GM19468 (cell line): ENCODE measurements at regions not wholly inside any gene's neighbourhood (a gene's known extent, or its start where the extent isn't known, plus 50 kb on each side); places are given as distances from the start of the nearest gene placed in this dataset.

Source experiments
- ATAC-seq: cut with Tn5 transposase; IDR thresholded peaks from one replicate; pipeline ENCODE4 v1.9.1; 2021; ENCODE audit warnings: mild to moderate bottlenecking, moderate library complexity, moderate number of reproducible peaks; ENCODE audit not compliant: unreplicated experiment; ENCODE audit errors: extremely low read depth

DNA sequence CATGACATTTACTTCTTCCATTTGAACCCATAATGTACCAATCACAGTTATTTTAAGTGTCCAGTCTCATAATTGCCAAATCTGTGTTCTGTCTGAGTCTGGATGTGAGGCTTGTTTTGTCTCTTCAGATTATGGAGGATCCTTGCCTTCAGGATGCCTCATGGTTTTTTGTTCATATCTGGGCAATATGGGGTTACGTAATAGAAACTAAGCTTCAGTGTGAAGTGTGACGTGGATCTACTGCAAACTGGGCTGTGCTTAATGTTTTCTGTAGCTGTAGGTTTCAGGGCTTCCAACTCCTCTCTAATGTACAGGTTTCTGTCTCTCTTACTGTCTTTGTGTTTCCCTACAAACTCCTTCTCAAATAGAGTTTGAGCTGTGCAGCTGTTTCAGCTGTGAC is 223.7 kb upstream of the ADARB2 start:
- no peak for ATAC-seq

DNA sequence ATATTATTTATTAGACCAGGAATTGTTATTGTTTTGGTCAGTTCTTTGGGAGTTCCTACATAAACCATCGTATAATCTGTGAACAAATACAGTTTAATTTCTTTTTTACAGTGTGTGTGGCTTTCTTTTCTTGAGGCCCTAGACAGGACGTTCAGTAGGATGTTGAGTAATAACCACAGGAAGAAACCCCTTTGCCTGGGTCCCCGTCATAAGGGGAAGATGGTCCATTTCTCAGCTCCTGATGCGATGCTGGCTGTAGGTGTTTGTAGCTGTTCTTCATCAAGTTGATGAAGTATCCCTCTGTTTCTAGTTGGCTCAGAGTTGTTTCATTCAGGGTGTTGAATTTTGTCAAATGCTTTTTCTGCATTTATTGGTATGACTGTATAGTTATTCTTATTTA is 219.7 kb upstream of the ADARB2 start:
- ATAC-seq, result no peak

DNA sequence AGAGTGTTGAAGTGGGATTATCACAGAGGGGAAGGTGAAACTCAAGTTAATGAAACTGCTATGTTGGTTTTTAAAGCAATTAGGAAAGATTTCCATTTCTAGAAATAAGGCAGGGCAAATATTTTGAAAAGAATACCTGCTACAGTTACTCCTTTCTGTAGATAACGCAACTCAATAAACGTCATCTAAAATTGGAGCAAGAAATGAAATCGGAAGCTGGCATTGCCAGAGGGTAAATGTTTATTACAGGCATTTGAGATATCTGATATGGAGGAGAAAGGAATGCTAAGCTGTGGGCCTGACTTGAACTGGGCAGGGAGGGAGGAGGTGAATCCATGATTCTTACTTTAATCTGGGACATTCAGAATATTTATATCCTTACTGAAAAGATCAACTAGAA is 217.0 kb upstream of the ADARB2 start:
- no peak for ATAC-seq

DNA sequence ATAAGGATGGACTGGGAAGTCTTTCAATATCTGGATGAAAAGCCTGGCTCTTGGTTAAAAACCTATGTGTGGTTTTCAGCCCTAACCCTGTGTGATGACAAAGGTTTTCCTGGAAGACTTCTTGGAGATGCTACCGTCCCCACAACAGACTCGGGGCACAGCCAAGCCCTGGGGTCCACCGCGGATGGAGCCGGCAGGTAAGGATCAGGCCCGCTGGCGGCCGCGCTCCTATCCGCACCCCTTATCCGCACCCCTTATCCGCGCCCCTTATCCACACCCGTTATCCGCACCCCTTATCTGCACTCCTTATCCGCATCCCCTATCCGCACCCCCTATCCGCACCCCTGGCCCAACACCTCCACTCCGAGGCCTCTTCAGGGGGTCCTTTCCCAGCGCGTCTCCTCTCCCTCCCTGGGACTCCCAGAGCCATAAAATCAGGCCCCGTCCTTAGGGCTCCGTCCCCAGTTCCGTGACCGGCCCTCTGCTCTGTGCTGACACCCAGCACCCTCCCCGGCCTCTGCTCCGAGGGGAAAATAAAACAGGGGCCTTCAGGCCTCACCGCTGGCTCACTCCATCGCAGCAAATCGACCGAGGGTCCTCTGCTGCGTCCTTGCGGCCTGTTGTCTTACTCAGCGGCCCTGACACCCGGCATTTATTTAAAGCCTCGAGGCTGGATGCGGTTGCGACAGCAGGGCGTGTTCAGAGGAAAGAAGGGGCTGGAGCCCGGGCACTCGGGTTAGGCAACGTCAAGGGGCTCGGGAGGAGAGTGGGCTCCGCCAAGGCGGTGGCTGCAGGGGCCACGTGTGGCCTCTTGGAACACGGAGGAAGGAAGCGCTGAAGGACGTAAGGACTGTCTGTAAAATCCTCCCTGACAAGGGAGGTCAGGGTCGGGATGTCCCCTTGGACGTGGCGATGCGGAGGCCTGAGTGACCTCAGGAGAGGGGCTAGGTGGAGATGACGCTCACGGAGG is 215.1 kb upstream of the ADARB2 start:
- ATAC-seq, result no peak

DNA sequence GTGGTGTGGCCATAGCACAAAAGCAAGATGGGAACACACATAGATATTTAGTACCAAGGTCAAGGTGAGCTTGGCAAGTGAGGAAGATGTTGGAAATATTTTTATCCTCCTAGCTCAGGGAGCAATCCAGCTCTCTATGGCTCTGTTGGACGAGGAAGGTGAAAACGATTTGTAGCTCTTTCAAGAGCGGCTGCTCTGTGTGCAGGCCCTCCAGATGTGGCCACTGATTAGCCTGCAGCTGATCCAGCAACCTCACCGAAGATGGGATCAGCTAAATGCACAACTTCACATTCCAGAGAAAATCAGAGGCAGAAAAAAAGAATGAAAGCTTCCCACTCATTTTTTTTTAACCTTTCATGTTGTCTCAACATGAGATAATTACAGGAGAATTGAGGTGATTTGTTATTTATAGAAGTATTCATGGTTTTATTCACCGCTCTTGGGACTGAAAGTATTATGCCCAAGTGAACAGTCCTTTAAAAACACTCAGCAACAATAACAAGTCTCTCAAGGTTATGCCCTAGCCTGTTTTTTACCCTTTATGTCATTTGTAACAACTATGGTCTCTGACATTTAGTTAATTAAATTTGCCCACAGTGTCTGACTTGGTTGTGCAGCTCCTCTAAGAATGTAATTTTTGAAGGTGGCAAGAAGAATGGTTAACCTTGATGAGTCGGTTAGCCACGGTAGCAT is 213.6 kb upstream of the ADARB2 start:
- ATAC-seq, result no peak

DNA sequence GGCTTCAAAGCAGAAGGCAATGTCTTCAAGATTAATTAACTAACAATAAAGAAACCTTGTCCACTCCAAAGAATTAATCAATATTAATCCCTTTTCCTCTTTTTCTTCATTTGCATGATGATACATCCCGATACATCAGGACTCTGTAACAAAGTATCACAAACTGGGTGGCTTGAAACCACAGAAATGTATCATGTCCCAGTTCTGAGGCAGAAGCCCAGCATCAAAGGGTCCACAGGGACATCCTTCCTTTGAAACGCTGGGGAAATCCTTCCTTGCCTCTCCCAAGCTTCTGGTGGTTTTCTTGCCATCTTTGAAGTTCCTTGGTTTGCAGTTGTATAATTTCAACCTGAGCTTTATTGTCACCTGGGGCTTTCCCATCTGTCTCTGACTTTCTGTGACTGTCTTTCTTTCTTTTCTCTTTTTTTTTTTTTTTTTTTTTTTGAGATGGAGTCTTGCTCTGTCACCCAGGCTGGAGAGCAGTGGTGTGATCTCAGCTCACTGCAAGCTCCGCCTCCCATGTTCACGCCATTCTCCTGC is 210.2 kb upstream of the ADARB2 start:
- no peak for ATAC-seq

DNA sequence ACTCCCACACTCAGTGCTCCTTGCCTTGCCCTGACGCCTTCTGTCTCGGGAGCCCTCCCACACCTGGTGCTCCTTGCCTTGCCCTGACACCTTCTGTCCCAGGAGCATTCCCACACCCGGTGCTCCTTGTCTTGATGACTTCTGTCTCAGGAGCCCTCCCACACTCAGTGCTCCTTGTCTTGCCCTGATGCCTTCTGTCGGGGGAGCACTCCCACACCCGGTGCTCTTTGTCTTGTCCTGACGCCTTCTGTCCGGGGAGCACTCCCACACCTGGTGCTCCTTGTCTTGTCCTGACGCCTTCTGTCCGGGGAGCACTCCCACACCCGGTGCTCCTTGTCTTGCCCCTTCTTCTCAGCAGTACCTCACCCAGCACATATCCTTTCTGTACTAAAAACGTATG is 207.2 kb upstream of the ADARB2 start:
- ATAC-seq, result no peak

DNA sequence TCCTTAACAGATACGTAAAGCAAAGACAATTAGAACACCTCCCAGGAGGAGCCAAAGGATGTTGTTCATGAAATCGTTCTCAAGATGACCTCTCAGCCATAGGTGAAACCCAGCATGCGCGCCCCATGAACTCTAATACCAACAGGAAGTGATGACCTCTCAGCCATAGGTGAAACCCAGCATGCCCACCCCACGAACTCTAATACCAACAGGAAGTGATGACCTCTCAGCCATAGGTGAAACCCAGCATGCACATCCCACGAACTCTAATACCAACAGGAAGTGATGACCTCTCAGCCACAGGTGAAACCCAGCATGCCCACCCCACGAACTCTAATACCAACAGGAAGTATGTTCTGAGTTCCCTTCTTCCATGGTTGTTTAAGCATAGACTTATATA is 205.2 kb upstream of the ADARB2 start:
- peak; percentile 25 for ATAC-seq

DNA sequence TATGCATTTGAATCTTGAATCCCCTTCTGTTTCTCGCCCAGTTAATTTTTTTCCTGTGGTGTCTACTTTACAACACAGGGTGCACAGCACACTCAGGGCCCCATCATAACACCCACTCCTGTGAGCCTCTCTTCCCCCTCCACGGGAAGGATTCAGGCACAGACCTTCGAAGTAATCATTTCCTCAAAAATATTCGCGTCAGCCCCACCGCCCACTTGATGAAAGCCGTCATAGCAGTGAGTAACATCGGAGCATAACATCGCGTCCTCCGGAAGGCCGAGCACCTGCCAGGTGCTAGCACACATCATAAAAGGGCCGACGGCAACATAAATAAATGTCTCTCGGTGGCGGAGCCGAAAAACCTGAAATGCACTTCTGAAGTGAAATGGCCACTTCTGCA is 201.7 kb upstream of the ADARB2 start:
- ATAC-seq, result no peak

DNA sequence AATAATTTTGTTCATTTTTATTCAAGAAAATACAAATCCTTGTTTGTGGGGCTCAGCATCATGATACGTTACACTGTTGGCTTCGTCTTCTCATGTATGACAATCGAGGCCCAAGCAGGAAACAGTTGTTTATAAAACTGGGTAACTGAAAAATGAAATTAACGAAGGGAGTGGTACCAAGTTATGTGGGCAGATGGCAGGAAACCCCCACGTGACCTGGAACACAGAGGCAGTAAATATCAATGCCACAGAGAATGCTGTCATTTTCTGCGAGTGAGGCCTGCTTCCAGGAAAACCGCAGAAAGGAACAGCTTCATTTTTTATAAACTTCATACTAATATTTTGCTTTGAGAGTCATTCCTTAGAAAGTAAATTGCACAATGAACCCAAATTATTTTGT is 201.0 kb upstream of the ADARB2 start:
- ATAC-seq, result no peak

DNA sequence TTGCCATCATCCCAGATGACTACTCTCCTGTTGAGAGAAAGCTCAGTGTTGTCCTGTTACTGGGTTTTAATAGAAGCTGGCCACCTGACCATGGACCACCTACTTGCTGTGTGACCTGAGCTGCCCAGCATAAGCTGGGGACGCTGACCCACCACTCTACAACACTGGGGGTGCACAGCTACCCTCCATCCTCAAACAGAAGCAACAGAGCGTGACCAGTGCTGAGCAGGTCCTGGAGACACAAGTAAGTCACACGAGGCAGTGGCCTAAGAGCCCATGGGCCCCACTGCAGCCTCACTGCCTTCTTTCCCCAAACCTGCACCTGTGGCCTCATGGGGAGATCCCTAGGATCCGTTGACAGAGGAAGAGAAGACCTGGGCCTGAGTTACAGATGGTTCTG is 198.6 kb upstream of the ADARB2 start:
- ATAC-seq, result no peak

DNA sequence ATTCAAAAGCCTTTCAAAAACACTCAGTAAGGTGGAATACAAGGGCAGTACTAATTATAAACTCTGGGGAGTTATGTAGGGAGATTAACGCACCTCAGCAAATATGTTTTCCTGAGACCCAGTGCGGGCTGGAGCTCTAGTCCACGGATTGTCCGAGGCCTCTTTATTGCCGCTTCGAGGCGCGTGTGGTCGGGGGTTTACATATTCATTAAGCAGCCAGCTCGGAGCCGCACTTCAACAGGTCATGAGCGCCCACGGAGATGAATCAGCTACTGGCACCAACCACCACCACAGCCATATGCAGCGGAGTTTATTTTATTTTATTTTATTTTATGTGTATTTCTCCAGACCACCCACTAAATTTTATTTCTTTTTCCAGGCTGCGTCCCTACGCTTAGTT is 195.9 kb upstream of the ADARB2 start:
- ATAC-seq, result no peak

DNA sequence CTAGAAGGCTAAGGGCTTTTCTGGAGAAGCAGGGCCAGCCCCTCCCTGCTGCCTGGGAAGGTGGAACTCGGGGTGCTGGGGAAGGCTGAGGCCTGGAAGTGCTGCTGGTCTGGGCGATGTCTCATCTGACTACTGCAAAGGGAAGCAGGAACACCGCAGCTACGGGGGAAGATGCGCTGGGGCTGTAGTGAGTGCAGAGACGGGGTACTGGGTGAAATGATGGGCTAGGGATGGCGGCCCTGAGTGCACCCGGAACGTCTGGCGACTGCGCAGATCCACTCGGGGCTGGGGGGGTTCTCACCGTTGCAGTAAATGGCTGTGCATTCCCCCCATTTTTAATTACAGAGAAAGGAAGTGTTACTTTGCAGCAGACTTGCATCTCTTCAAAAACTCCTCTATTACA is 195.4 kb upstream of the ADARB2 start:
- no peak for ATAC-seq

DNA sequence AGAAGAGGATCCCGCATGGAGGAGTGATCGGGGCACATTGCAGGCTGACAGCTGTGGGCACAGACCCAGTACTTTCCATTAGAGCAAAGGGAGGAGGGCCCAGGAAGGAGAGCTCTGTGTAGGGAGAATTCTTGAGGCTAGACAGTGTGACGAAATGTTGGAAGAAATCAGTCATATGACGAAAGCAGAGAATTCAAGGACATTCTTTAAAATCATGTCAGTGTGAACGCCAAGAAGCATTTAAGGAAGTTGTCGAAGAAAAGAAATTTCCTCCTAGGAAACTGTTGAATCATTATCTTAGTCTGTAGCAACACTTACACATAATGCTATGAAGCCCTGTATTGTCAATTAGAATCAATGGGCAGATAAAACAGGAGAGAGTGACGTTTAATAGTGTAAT is 191.3 kb upstream of the ADARB2 start:
- no peak for ATAC-seq

DNA sequence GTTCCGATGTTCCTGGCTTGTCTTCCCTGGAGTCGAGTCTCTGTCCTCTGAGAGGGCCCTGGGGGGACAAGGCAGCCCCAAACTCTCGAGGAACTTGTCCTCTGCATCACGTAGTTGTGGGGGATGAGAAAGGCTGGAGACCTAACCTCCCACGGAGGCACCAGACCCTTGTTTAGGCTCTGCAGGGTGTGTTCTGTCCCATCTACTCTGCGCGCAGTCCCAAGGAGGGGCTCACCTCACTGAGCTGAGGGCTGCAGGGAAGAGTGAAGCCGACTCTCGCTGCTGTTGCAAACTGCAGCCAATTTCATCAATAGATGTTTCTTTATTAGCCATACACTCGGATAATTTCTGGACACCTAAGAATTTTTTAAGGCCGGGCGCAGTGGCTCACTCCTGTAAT is 186.7 kb upstream of the ADARB2 start:
- no peak for ATAC-seq

DNA sequence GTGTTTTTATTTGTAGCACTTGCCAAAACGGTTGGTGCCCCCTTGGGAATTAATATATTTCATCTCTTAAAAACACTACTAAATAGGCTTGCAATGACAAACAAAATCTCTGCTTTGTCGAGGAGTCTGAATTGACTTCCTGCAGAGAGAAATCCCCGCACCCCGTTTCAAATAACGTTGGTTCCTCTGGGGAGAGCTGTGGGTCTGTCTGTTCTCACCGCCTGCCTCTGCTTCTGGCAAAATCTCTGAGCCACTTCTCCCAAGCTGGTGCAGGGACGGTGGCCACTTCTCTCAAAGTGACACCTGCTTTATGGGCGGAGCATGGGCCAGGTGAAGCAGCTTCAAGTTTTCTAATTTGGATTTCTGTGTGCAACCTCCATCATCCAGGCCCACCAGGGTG is 186.3 kb upstream of the ADARB2 start:
- ATAC-seq, result no peak

DNA sequence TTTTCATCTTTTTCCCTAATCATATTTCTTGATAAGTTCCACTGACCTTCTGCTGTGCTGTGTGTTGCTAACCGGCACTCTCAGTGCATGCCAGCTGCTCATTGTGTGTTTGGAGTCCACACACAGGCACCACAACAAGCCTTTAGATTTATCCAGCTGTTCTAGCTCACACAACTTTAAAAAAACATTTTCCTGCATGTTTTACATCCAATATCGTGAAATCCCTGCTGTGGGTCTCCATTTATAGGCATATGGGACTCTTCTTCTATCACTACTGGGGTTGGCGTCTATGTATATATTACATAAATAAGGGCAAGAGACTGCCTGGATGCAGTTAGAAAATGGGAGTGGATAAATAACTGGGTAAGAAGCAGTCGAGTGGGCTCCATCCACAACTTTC is 183.6 kb upstream of the ADARB2 start:
- no peak for ATAC-seq

DNA sequence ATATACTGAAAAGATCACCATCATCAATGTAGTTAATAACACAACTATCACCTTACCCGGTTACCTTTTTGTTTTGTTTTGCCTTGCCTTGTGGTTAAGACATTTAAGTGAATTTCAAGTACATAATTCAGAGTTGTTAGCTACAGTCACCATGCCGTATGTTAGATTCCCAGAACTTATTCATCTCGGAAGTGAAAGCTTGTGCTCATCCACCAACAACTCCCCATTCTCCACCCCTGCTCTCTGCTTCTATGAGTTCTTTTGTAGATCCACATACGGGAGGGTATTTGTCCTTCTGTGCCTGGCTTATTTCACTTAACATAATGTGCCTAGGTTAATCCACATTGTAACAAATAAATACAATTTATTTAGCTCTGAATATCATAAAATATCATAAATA is 182.8 kb upstream of the ADARB2 start:
- no peak for ATAC-seq

DNA sequence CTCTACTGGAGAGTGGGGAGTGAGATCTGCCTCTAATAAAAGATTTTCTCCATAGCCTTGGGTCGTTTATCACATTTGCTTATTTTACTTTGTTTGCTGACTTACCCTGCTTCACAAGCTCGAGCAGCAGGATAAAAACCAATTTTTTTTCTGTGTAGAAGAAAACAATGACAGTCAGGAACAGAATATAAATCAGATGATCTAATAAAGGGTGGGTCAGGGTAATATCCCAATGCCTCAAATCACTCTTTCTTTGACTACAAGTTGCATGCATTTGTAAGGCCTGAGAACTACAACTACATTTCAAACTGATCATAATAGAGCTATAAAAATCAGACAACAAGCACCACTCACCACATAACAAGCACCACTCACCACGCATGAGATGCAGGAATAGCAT is 174.4 kb upstream of the ADARB2 start:
- no peak for ATAC-seq

DNA sequence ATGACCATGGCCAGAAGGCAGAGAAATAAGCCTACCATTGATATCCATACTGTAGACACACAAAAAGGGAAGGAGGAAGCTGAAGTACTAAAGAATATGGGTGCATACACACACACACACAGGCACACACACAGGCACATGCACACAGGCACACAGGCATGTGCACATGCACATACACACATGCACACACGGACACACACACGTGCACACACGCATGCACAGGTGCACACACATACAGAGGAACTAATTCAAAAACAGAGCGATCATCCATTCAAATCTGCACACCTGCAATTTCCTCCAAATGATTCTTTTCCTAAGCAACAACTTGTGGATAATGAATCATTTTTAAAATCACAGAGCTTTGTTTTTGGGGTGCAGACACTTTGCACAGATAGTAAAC is 166.7 kb upstream of the ADARB2 start:
- ATAC-seq, result no peak

DNA sequence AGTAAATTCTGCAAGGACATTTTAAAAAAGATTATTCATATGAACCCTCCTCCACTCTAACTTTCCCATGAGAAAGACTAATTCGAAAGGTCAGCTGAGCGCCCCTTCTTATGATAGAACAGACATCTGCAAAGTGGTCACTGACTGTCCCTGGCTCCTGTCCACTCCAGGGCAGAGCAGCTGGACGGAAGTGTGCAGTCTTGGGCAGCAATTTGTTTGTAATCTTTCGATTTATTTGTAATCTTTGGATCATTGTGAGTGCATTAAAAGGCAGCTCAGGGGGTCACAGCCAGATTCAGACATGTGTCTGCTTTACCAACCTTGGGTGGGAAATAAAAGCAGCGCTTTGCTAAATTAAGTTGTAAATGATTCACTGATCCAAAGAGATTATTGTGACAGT is 158.8 kb upstream of the ADARB2 start:
- no peak for ATAC-seq
